ENCODE measurements at regions not wholly inside any gene's neighbourhood (a gene's known extent, or its start where the extent isn't known, plus 50 kb on each side); places are given as distances from the start of the nearest gene placed in this dataset.

GRCh38 chr1:53384796-53385195 is 56.9 kb upstream of the LRP8 start:
- Histone ChIP-seq H3K4me3 (ENCODE audit: low read length) (no peak overlapping the region), H3F3A (ENCODE audit: control insufficient read depth, insufficient read depth) (no peaks in the 10 kb centered on the region), H3K9me3 (ENCODE audit: control insufficient read depth, insufficient read depth, low read length) (no peaks in the 10 kb centered on the region), H3K4me1 (ENCODE audit: control insufficient read depth, low read length) (peaks cover 3% of the 10 kb centered on the region), H3K27ac (ENCODE audit: low read depth, low read length) (no peak overlapping the region), H3K27me3 (ENCODE audit: control insufficient read depth, low read length) (peaks cover 45% of the 10 kb centered on the region), H3K9me2 (replicated peaks; ENCODE audit: control insufficient read depth, low read length) (no peaks in the 10 kb centered on the region), H4K20me1 (ENCODE audit: control insufficient read depth, insufficient read depth, low read depth, low read length) (no peaks in the 10 kb centered on the region), H3K4me2 (ENCODE audit: low read length) (no peak overlapping the region), H3K36me3 (ENCODE audit: control insufficient read depth, low read length) (no peaks in the 10 kb centered on the region), H3K79me2 (ENCODE audit: control insufficient read depth, low read length) (no peaks in the 10 kb centered on the region)
- TF ChIP-seq CTCF (IDR thresholded peaks at IDR 0.05; ENCODE audit: low read depth, low read length, poor library complexity, severe bottlenecking) = no peak
- no peak for TF ChIP-seq EZH2phosphoT487 (IDR thresholded peaks at IDR 0.05; ENCODE audit: borderline replicate concordance, low read length)

GRCh38 chr1:53385276-53386225 is 57.7 kb upstream of the LRP8 start:
- Histone ChIP-seq H3K4me2 (ENCODE audit: low read length) (no peak overlapping the region), H3K27ac (ENCODE audit: low read depth, low read length) (no peak overlapping the region)

GRCh38 chr1:53388963-53389362 is 61.1 kb upstream of the LRP8 start:
- no peaks in the 10 kb centered on the region for H3K36me3 ChIP-seq (ENCODE audit: control insufficient read depth, low read length)
- peaks cover 12% of the 10 kb centered on the region for H3K4me1 ChIP-seq (ENCODE audit: control insufficient read depth, low read length)
- H3K27me3 ChIP-seq (ENCODE audit: control insufficient read depth, low read length) = peaks cover 13% of the 10 kb centered on the region; the same call in 1 of the 2 replicates
- no peaks in the 10 kb centered on the region for H4K20me1 ChIP-seq (ENCODE audit: control insufficient read depth, insufficient read depth, low read depth, low read length)
- no peak for TF ChIP-seq CTCF (IDR thresholded peaks at IDR 0.05; ENCODE audit: low read depth, low read length, poor library complexity, severe bottlenecking)
- no peak for TF ChIP-seq EZH2phosphoT487 (IDR thresholded peaks at IDR 0.05; ENCODE audit: borderline replicate concordance, low read length)
- H3K27ac ChIP-seq (ENCODE audit: low read depth, low read length) = no peak overlapping the region
- no peaks in the 10 kb centered on the region for H3K9me2 ChIP-seq (replicated peaks; ENCODE audit: control insufficient read depth, low read length)
- H3F3A ChIP-seq (ENCODE audit: control insufficient read depth, insufficient read depth) = no peaks in the 10 kb centered on the region
- H3K4me3 ChIP-seq (ENCODE audit: low read length) = no peak overlapping the region
- H3K79me2 ChIP-seq (ENCODE audit: control insufficient read depth, low read length) = no peaks in the 10 kb centered on the region
- no peak overlapping the region for H3K4me2 ChIP-seq (ENCODE audit: low read length)
- H3K9me3 ChIP-seq (ENCODE audit: control insufficient read depth, insufficient read depth, low read length) = no peaks in the 10 kb centered on the region

More at GRCh38 chr1:53385276-53386225, 57.7 kb upstream of the LRP8 start:
- Histone ChIP-seq H3K36me3 (ENCODE audit: control insufficient read depth, low read length) (no peaks in the 10 kb centered on the region), H3K79me2 (ENCODE audit: control insufficient read depth, low read length) (no peaks in the 10 kb centered on the region), H4K20me1 (ENCODE audit: control insufficient read depth, insufficient read depth, low read depth, low read length) (no peaks in the 10 kb centered on the region), H3K27me3 (ENCODE audit: control insufficient read depth, low read length) (peaks cover 39% of the 10 kb centered on the region), H3K9me2 (replicated peaks; ENCODE audit: control insufficient read depth, low read length) (no peaks in the 10 kb centered on the region), H3K4me1 (ENCODE audit: control insufficient read depth, low read length) (peaks cover 10% of the 10 kb centered on the region), H3K9me3 (ENCODE audit: control insufficient read depth, insufficient read depth, low read length) (no peaks in the 10 kb centered on the region), H3K4me3 (ENCODE audit: low read length) (no peak overlapping the region), H3F3A (ENCODE audit: control insufficient read depth, insufficient read depth) (no peaks in the 10 kb centered on the region)
- TF ChIP-seq CTCF (IDR thresholded peaks at IDR 0.05; ENCODE audit: low read depth, low read length, poor library complexity, severe bottlenecking) (no peak), EZH2phosphoT487 (IDR thresholded peaks at IDR 0.05; ENCODE audit: borderline replicate concordance, low read length) (no peak)

All from DOHH2 (cell line).